LNCAP (cell line): ENCODE measurements at regions not wholly inside any gene's neighbourhood (a gene's known extent, or its start where the extent isn't known, plus 50 kb on each side); places are given as distances from the start of the nearest gene placed in this dataset.

Experiments
- TF ChIP-seq, protein P1 (sequence below): fragments of 450-650 bp; IDR thresholded peaks from 2 replicates; pipeline ENCODE4 v1.5.1; 2017; ENCODE audit warnings: mild to moderate bottlenecking

DNA sequence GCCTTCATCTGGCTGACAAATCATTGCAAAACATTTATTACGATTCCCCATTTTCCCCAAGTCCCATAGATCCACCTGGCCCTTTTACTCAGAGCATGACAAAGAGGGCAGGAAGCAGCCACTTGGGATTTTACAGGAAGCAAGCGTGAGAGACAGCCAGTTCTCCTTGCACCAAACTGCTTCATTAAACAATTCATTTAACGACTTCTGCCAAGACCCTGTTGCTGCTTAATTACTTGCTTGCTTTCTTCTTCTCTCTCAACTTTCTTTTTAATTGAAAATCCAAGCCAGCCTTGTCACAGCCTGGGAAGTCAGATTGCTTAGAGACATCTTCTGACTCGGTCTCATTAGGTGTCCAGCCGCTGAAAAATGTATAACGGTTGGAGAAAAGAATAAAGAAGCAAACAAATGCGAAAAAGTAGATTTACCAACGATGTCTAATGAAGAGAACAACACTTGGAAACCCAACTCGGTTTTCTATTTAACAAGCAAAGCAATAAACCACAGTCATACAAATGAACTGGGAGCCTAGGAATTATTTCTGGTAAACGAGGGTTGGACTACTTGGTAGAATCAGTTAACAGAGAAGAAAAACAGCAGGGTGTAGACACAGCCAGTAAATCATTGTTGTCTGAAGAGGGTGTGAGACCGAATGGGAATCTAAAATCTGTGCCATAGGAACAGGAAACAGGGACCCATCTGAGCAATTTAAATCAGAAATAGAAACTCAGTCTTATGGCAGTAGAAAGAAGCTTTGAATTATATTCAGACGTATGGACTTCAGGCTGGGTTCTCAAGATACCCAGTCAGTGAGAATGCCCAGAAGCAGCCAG lies 298.3 kb downstream of the LRRC3B start:
- TF ChIP-seq, protein P1, sequence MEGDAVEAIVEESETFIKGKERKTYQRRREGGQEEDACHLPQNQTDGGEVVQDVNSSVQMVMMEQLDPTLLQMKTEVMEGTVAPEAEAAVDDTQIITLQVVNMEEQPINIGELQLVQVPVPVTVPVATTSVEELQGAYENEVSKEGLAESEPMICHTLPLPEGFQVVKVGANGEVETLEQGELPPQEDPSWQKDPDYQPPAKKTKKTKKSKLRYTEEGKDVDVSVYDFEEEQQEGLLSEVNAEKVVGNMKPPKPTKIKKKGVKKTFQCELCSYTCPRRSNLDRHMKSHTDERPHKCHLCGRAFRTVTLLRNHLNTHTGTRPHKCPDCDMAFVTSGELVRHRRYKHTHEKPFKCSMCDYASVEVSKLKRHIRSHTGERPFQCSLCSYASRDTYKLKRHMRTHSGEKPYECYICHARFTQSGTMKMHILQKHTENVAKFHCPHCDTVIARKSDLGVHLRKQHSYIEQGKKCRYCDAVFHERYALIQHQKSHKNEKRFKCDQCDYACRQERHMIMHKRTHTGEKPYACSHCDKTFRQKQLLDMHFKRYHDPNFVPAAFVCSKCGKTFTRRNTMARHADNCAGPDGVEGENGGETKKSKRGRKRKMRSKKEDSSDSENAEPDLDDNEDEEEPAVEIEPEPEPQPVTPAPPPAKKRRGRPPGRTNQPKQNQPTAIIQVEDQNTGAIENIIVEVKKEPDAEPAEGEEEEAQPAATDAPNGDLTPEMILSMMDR, result no peak

DNA sequence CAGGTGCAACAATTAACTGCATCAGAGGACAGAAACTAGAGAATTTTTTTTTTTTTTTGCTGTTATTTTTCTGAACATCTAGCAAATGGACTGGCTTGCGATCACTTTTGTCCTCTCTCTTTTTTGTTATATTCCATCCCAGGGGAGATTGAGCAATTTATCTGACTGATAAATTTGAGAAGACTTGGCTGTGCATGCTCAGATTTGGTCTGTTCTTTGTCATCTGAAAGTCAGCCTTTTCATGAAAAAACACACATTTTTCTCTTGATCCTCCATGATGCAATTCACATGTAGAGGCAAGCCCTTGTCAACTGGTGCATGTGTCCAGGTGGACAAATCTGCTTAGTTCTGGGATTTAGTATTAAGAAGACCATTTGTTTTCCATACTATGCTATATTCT lies 309.3 kb downstream of the LRRC3B start:
- TF ChIP-seq, protein P1, result no peak

DNA sequence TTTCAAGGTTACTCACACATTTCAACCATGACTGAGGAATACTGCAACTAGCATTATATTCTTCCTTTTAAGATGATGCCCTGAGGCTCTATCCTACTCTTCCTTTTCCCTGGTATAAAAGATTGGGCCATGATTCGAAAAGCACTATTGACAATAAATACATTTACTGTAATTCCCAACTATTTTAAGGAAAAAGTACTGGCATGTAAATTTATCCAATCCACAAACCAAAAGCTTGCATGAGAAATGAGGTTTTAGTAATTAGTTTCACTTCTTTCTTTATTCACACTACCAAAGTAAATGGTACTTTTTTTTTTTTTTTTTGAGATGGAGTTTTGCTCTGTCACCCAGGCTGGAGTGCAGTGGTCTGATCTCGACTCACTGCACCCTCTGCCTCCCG lies 310.2 kb downstream of the LRRC3B start:
- TF ChIP-seq, protein P1, result no peak

DNA sequence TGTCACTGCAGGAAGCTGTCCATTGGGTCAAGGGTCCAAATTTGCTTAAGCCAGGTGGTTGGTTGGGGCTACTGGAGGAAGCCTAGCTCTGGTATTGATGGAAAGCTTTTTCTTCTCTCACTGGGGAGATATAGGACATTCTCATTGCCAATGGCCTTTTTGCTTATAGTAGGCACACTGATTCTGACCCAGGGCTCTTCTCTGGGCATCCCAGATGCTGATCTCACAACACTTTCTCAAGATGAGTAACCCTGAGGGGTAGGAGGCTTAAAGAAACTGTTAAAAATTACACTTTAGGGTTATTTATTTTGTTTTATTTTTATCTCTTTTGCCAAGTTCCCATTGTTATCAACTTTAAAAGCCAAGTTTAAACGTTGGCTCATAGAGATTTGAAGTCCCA lies 337.8 kb downstream of the LRRC3B start:
- TF ChIP-seq, protein P1, result no peak

DNA sequence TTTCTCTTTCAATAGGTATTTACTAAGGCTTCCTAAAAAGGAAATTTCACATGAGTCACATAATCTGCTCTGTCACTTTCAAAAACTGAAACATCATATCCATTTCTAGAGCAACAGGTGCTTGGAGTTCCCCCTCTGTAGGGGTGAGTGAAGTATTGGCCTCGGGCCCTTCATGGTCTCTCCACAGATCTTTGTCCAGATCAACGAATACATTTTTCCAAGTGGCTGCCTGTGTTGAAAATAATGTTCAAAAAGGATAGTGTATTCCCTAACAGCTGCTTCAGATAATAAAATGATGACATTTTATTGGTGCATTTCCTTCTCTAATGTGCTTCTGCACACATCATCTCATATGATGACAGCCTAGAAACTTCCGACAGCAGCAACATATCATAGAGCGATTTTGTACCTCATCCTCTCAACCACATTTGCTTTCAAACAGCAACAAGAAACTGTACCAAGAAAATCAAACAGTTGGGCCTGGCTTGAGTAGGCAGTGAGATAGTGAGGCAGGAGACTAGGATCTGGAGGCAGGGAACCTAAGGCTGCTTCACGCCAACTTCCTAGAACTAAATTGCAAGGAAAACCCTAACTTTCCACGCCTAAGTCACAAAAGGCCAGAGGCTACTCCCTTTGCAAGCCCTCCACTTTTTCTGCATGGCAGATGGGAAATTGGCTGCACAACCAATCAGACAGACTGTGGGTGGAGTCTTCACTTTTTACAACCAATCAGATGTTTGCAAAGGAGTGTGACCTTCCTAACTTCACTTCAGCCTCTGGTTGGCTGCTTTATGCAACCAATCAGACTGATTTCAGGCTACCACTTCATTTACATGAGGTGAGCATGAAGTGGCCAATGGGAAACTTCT lies 340.2 kb downstream of the LRRC3B start:
- TF ChIP-seq, protein P1, result no peak

DNA sequence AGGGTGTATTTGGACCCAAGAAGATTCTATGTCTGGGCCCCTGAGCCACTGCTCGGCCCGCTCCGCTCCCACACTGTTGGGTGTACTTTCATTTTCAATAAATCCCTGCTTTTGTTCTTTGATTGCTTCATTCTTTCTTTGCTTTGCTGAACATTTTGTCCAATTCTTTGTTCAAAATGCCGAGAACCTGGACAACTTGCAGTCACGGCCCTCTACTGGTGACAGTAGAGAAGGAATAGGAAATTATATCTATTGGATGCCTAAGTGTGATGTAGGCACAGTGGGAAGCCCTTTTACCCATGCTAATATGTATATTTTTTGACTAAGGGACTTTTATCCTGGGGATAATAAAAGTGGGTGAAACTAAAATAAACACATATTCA lies 340.8 kb downstream of the LRRC3B start:
- TF ChIP-seq, protein P1, result peak; percentile 48; the same call in 1 of the 2 replicates

DNA sequence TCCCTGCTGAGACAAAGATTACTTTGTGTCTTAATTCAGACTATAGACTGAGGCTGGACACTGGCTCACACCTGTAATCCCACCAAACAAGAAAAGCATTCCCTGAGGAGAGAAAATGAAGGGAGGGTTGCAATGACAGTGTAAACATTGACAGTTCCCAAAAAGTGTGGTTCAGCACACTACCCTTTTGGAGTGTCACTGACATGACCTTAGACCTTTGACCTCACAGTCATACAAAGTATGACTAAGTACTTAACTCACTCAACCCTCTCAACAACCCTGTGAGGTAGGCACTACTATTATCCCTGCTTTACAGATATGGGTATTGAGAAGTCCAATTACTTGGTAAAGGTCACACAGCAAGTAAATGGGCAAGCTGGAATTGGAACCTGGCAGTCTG lies 341.7 kb downstream of the LRRC3B start:
- TF ChIP-seq, protein P1, result no peak
